H1 (cell line): ENCODE measurements at regions not wholly inside any gene's neighbourhood (a gene's known extent, or its start where the extent isn't known, plus 50 kb on each side); places are given as distances from the start of the nearest gene placed in this dataset.

Experiments
- CTCF ChIA-PET: fragments of 300-600 bp; sonication (Branson Sonifier 250); formaldehyde crosslinking; loops from one replicate; lab custom pipeline; 2021; ENCODE audit not compliant: partially characterized antibody; lab: Charles Lee
- POLR2A ChIA-PET: fragments of 300-600 bp; sonication (Branson Sonifier 250); formaldehyde crosslinking; loops from one replicate; lab custom pipeline; 2021; ENCODE audit warnings: inconsistent platforms; ENCODE audit not compliant: partially characterized antibody; lab: Charles Lee
- DNase-seq, 2 experiments: peaks; one replicate each; pipeline versions ENCODE4 v3.0.0 to v3.0.0-alpha.2; 2010 to 2022; ENCODE audit warnings: low spot score in 2 of 2, low read depth in 1 of 2, mixed read lengths in 1 of 2
- FAIRE-seq: peaks from 2 replicates; lab custom pipeline; 2011; peaks lifted over from hg19 to GRCh38; lab: Jason Lieb, UNC
- H2AFZ ChIP-seq: 2 replicates; pipeline ENCODE4 v1.8.1; 2012; ENCODE audit warnings: low read length, inconsistent platforms
- H2AK5ac ChIP-seq: 2 replicates; pipeline ENCODE4 v1.6.1; 2013; ENCODE audit warnings: low read depth, low read length
- H2BK120ac ChIP-seq: replicated peaks from 2 replicates; pipeline ENCODE3; 2013; ENCODE audit warnings: low read depth, low read length, inconsistent platforms
- H2BK12ac ChIP-seq: 2 replicates; pipeline ENCODE4 v1.6.1; 2013; ENCODE audit warnings: low read depth, low read length
- H2BK15ac ChIP-seq: 2 replicates; pipeline ENCODE4 v1.6.1; 2013; ENCODE audit warnings: low read length
- H2BK20ac ChIP-seq: 2 replicates; pipeline ENCODE4 v1.6.1; 2013; ENCODE audit warnings: low read length
- H2BK5ac ChIP-seq: 2 replicates; pipeline ENCODE4 v1.6.1; 2013; ENCODE audit warnings: low read depth, low read length
- H3K14ac ChIP-seq: 2 replicates; pipeline ENCODE4 v1.6.1; 2013; ENCODE audit warnings: inconsistent platforms; ENCODE audit not compliant: insufficient read length
- H3K18ac ChIP-seq: 2 replicates; pipeline ENCODE4 v1.6.1; 2013; ENCODE audit warnings: low read length; ENCODE audit errors: extremely low read depth
- H3K23ac ChIP-seq: 2 replicates; pipeline ENCODE4 v1.6.1; 2013; ENCODE audit warnings: inconsistent platforms; ENCODE audit not compliant: insufficient read length
- H3K23me2 ChIP-seq: 2 replicates; pipeline ENCODE4 v1.6.1; 2013; ENCODE audit warnings: low read depth, low read length
- H3K27ac ChIP-seq: 2 replicates; pipeline ENCODE4 v1.6.1; 2011; ENCODE audit warnings: low read depth, low read length, inconsistent platforms
- H3K27me3 ChIP-seq, 4 experiments: replicated peaks in 1 of 4; 1 replicate in 1 of 4; 2 replicates in 3 of 4; pipeline versions ENCODE4 v1.6.1 to v1.8.1; 2011 to 2013; ENCODE audit warnings: low read length in 3 of 4, mild to moderate bottlenecking in 3 of 4, inconsistent platforms in 2 of 4, mixed read lengths in 2 of 4, moderate library complexity in 1 of 4; ENCODE audit not compliant: control insufficient read depth in 3 of 4, insufficient read depth in 3 of 4; ENCODE audit errors: extremely low read depth in 1 of 4
- H3K36me3 ChIP-seq, 4 experiments: 2 replicates each; pipeline versions ENCODE4 v1.6.1 to v1.8.1; 2011 to 2013; ENCODE audit warnings: mild to moderate bottlenecking in 4 of 4, low read length in 3 of 4, moderate library complexity in 2 of 4, control low read depth in 1 of 4, inconsistent platforms in 1 of 4; ENCODE audit not compliant: insufficient read depth in 4 of 4, control insufficient read depth in 2 of 4
- H3K4ac ChIP-seq: replicated peaks from 2 replicates; pipeline ENCODE3; 2013; ENCODE audit warnings: low read length, low read depth, mixed read lengths, inconsistent platforms; ENCODE audit not compliant: insufficient read length
- H3K4me1 ChIP-seq, 4 experiments: replicated peaks in 1 of 4; 1 replicate in 1 of 4; 2 replicates in 3 of 4; pipeline versions ENCODE4 v1.6.1 to v1.8.1; 2011 to 2013; ENCODE audit warnings: low read length in 3 of 4, inconsistent platforms in 2 of 4, mixed read lengths in 1 of 4; ENCODE audit not compliant: insufficient read depth in 4 of 4, control insufficient read depth in 3 of 4
- H3K4me2 ChIP-seq, 2 experiments: 2 replicates each; pipeline versions ENCODE4 v1.6.1 to v1.8.1; 2011 to 2013; ENCODE audit warnings: low read depth in 2 of 2, low read length in 2 of 2, control low read depth in 1 of 2, inconsistent platforms in 1 of 2, mild to moderate bottlenecking in 1 of 2; ENCODE audit not compliant: insufficient read depth in 1 of 2
- H3K4me3 ChIP-seq, 4 experiments: fragments of 200-600, 300-600 bp in 1 of 4; sonication (generic), shearing (Covaris generic), sonication (Bioruptor Twin) in 1 of 4; 2 replicates each; pipeline versions ENCODE4 v1.5.1 to v1.8.1; 2011 to 2016; ENCODE audit warnings: low read length in 4 of 4, low read depth in 3 of 4, control low read depth in 2 of 4, inconsistent platforms in 2 of 4, mild to moderate bottlenecking in 2 of 4, mixed read lengths in 1 of 4, moderate library complexity in 1 of 4; ENCODE audit not compliant: insufficient read depth in 2 of 4; ENCODE audit errors: extremely low read depth in 1 of 4
- H3K56ac ChIP-seq: replicated peaks from 2 replicates; pipeline ENCODE3; 2013; ENCODE audit warnings: low read depth, mild to moderate bottlenecking, mixed read lengths, low read length, inconsistent platforms; ENCODE audit not compliant: insufficient read length
- H3K79me1 ChIP-seq: 2 replicates; pipeline ENCODE4 v1.6.1; 2013; ENCODE audit warnings: low read depth, low read length, control low read depth
- H3K79me2 ChIP-seq, 2 experiments: 2 replicates each; pipeline versions ENCODE4 v1.6.1 to v1.8.1; 2012 to 2013; ENCODE audit warnings: low read length in 2 of 2, mild to moderate bottlenecking in 2 of 2, inconsistent platforms in 1 of 2; ENCODE audit not compliant: insufficient read depth in 2 of 2, control insufficient read depth in 1 of 2
- H3K9ac ChIP-seq, 4 experiments: replicated peaks in 1 of 4; 1 replicate in 1 of 4; 2 replicates in 3 of 4; pipeline versions ENCODE4 v1.6.1 to v1.8.1; 2011 to 2013; ENCODE audit warnings: low read depth in 3 of 4, low read length in 3 of 4, control low read depth in 2 of 4, mild to moderate bottlenecking in 2 of 4, moderate library complexity in 2 of 4, inconsistent platforms in 1 of 4; ENCODE audit errors: extremely low read depth in 1 of 4
- H3K9me3 ChIP-seq, 2 experiments: 2 replicates each; pipeline versions ENCODE4 v1.6.1 to v1.8.1; 2012 to 2013; ENCODE audit warnings: mild to moderate bottlenecking in 2 of 2, moderate library complexity in 2 of 2, control low read depth in 1 of 2, inconsistent platforms in 1 of 2, low read depth in 1 of 2, low read length in 1 of 2, mixed read lengths in 1 of 2; ENCODE audit not compliant: insufficient read depth in 2 of 2
- H4K20me1 ChIP-seq, 2 experiments: replicated peaks in 1 of 2; 2 replicates each; pipeline versions ENCODE3 to v1.8.1; 2011 to 2013; ENCODE audit warnings: inconsistent platforms in 2 of 2, low read length in 2 of 2, mild to moderate bottlenecking in 1 of 2; ENCODE audit not compliant: insufficient read depth in 2 of 2, control insufficient read depth in 1 of 2
- H4K5ac ChIP-seq: 2 replicates; pipeline ENCODE4 v1.6.1; 2013; ENCODE audit warnings: low read length, low read depth, mixed read lengths, inconsistent platforms; ENCODE audit not compliant: insufficient read length
- H4K8ac ChIP-seq: 2 replicates; pipeline ENCODE4 v1.8.0; 2013; ENCODE audit warnings: mild to moderate bottlenecking, moderate library complexity, low read length, inconsistent platforms; ENCODE audit not compliant: insufficient read depth; ENCODE audit errors: extremely low read depth
- H4K91ac ChIP-seq: replicated peaks from 2 replicates; pipeline ENCODE3; 2013; ENCODE audit warnings: low read length, mixed read lengths, inconsistent platforms; ENCODE audit not compliant: insufficient read length
- ASH2L ChIP-seq: fragments of 200-600, 300-600 bp; sonication (generic); IDR thresholded peaks from one replicate; pipeline ENCODE4 v1.7.1; 2017; ENCODE audit warnings: low read length
- CTBP2 ChIP-seq: IDR thresholded peaks from 2 replicates; pipeline ENCODE4 v1.7.0; 2011; ENCODE audit warnings: borderline replicate concordance, mild to moderate bottlenecking, moderate library complexity, mixed read lengths, low read length; ENCODE audit not compliant: insufficient read depth, insufficient read length
- EGR1 ChIP-seq: IDR thresholded peaks from 2 replicates; pipeline ENCODE4 v1.6.1; 2011; ENCODE audit warnings: low read depth, low read length, borderline replicate concordance
- EP300 ChIP-seq, 2 experiments: IDR thresholded peaks; 1 replicate in 1 of 2; 2 replicates in 1 of 2; pipeline ENCODE4 v1.6.1; 2011 to 2012; ENCODE audit warnings: low read depth in 2 of 2, low read length in 2 of 2, mild to moderate bottlenecking in 2 of 2, borderline replicate concordance in 1 of 2, inconsistent platforms in 1 of 2, moderate library complexity in 1 of 2
- HDAC2 ChIP-seq, 2 experiments: fragments of 300-600 bp in 1 of 2; sonication (generic) in 1 of 2; IDR thresholded peaks; 2 replicates each; pipeline ENCODE4 v1.6.1; 2011 to 2012; ENCODE audit warnings: low read depth in 2 of 2, low read length in 2 of 2, mild to moderate bottlenecking in 2 of 2, moderate library complexity in 2 of 2, borderline replicate concordance in 1 of 2, inconsistent platforms in 1 of 2
- HDAC6 ChIP-seq: IDR thresholded peaks from one replicate; pipeline ENCODE4 v1.7.1; 2012; ENCODE audit warnings: low read depth, mild to moderate bottlenecking, inconsistent platforms, low read length, moderate library complexity
- NRF1 ChIP-seq: IDR thresholded peaks from 2 replicates; pipeline ENCODE4 v1.6.1; 2011; ENCODE audit warnings: mild to moderate bottlenecking, low read depth, low read length, improper control_type of control experiment
- ZNF274 ChIP-seq: IDR thresholded peaks from 2 replicates; pipeline ENCODE4 v1.7.0; 2012; ENCODE audit warnings: low read length, borderline replicate concordance; ENCODE audit errors: extremely low read depth

- Histone ChIP-seq H4K5ac (no peak overlapping the region), H3K4ac (no peak overlapping the region), H2BK12ac (no peak overlapping the region), H3K36me3 (no peaks in the 10 kb centered on the region), H3K9me3 (no peaks in the 10 kb centered on the region), H2BK5ac (no peak overlapping the region), H4K20me1 (no peaks in the 10 kb centered on the region), H3K4me1 (no peaks in the 10 kb centered on the region), H2AFZ (no peak overlapping the region), H3K4me2 (no peak overlapping the region), H3K23ac (no peak overlapping the region), H3K14ac (no peak overlapping the region), H3K79me1 (no peaks in the 10 kb centered on the region), H3K27me3 (no peaks in the 10 kb centered on the region), H3K56ac (no peak overlapping the region), H3K18ac (no peak overlapping the region), H3K4me3 (no peak overlapping the region), H3K79me2 (no peaks in the 10 kb centered on the region), H3K23me2 (no peaks in the 10 kb centered on the region), H4K8ac (no peak overlapping the region), H3K27ac (no peak overlapping the region), H3K9ac (no peak overlapping the region), H2AK5ac (no peak overlapping the region), H2BK15ac (no peak overlapping the region), H2BK120ac (no peak overlapping the region), H2BK20ac (no peak overlapping the region), H4K91ac (no peak overlapping the region)
- no peak for TF ChIP-seq NRF1
- no peak for TF ChIP-seq CTBP2
- no peak for TF ChIP-seq ZNF274
- TF ChIP-seq HDAC6: no peak
- no peak for TF ChIP-seq HDAC2 (IDR thresholded peaks at IDR 0.05; ENCODE audit: borderline replicate concordance in 1 of 2, low read depth in 2 of 2, low read length in 2 of 2)
- TF ChIP-seq ASH2L: no peak
- TF ChIP-seq EGR1: no peak
- no peak for TF ChIP-seq EP300 (IDR thresholded peaks at IDR 0.05; ENCODE audit: borderline replicate concordance in 1 of 2, low read depth in 2 of 2, low read length in 2 of 2)
- ChIA-PET POLR2A (no interaction called here), CTCF (interaction anchor here (0.6 to 1.5 kb wide), 2 partner anchors 21 to 545 kb away, joined by 3 read pairs; no protein-coding TSS in a partner anchor)
- DNase-seq (no peak), FAIRE-seq (no peak)
These were observed 330.7 kb upstream of the DAB2 start for GRCh38 chr5:39755452-39755851.
